Amygdala (tissue), 56 donors: ENCODE measurements at regions not wholly inside any gene's neighbourhood (a gene's known extent, or its start where the extent isn't known, plus 50 kb on each side); places are given as distances from the start of the nearest gene placed in this dataset.

Experiments used
- DNase-seq, 56 donors: peaks; one replicate each; lab custom pipeline; 2025; lab: John Stamatoyannopoulos, UW

- no peak for DNase-seq
These were observed 373.3 kb upstream of the DIAPH2 start for GRCh38 chrX:96311366-96311765.

GRCh38 chrX:96314985-96315384, 369.7 kb upstream of the DIAPH2 start:
- DNase-seq: no peak

- no peak for DNase-seq
These were observed 322.8 kb upstream of the DIAPH2 start for GRCh38 chrX:96361844-96362243.

- DNase-seq: peak in 7 of 56 donors; percentile 0 to 7 (median 0)
These were observed 312.2 kb upstream of the DIAPH2 start for GRCh38 chrX:96372313-96373046.

GRCh38 chrX:96373047-96373355, 311.6 kb upstream of the DIAPH2 start:
- DNase-seq: no peak

GRCh38 chrX:96376266-96376665, 308.4 kb upstream of the DIAPH2 start:
- DNase-seq: no peak

- DNase-seq: no peak
These were observed 304.7 kb upstream of the DIAPH2 start for GRCh38 chrX:96379951-96380350.

- no peak for DNase-seq
These were observed 302.6 kb upstream of the DIAPH2 start for GRCh38 chrX:96382018-96382417.

- DNase-seq: no peak
These were observed 301.2 kb upstream of the DIAPH2 start for GRCh38 chrX:96383428-96383827.

GRCh38 chrX:96386325-96386724, 298.3 kb upstream of the DIAPH2 start:
- DNase-seq: no peak

GRCh38 chrX:96386981-96387380, 297.7 kb upstream of the DIAPH2 start:
- no peak for DNase-seq

GRCh38 chrX:96387801-96388200, 296.8 kb upstream of the DIAPH2 start:
- DNase-seq: no peak

- DNase-seq: no peak
These were observed 295.2 kb upstream of the DIAPH2 start for GRCh38 chrX:96389281-96390047.

- no peak for DNase-seq
These were observed 290.0 kb upstream of the DIAPH2 start for GRCh38 chrX:96394598-96394997.

- DNase-seq: no peak
These were observed 281.2 kb upstream of the DIAPH2 start for GRCh38 chrX:96403446-96403845.

GRCh38 chrX:96405842-96406241, 278.8 kb upstream of the DIAPH2 start:
- DNase-seq: no peak

GRCh38 chrX:96407072-96407471, 277.6 kb upstream of the DIAPH2 start:
- no peak for DNase-seq

- DNase-seq: no peak
These were observed 277.1 kb upstream of the DIAPH2 start for GRCh38 chrX:96407501-96407900.

GRCh38 chrX:96407981-96408380, 276.7 kb upstream of the DIAPH2 start:
- no peak for DNase-seq

- DNase-seq: no peak
These were observed 273.7 kb upstream of the DIAPH2 start for GRCh38 chrX:96410927-96411326.

- DNase-seq: no peak
These were observed 266.9 kb upstream of the DIAPH2 start for GRCh38 chrX:96417695-96418094.

GRCh38 chrX:96424007-96424406, 260.6 kb upstream of the DIAPH2 start:
- no peak for DNase-seq
